ENCODE measurements at regions not wholly inside any gene's neighbourhood (a gene's known extent, or its start where the extent isn't known, plus 50 kb on each side); places are given as distances from the start of the nearest gene placed in this dataset.

- Histone ChIP-seq H3K9me3 (no peaks in the 10 kb centered on the region), H3K4me2 (no peak overlapping the region), H3K4me3 (no peak overlapping the region), H3K4me1 (no peaks in the 10 kb centered on the region), H3K27ac (no peak overlapping the region)
- DNase-seq (ENCODE audit: low read depth in 1 of 2, low spot score in 1 of 2) (no peak), FAIRE-seq (no peak), ATAC-seq (no peak)
- TF ChIP-seq NFE2L2 (conservative IDR thresholded peaks at IDR 0.05; ENCODE audit: low read length) = no peak
- TF ChIP-seq KDM1A (IDR thresholded peaks at IDR 0.05; ENCODE audit: low read depth) = no peak
- no peak for TF ChIP-seq REST (IDR thresholded peaks at IDR 0.05)
- no peak for TF ChIP-seq FOSB (CRISPR knock-in tag; IDR thresholded peaks at IDR 0.05)
- ChIA-PET POLR2A (no interaction called here), CTCF (no interaction called here)
Measured at GRCh38 chr4:113811359-113811758, 49.8 kb upstream of the CAMK2D start.

Small RNA genes in the stretch of these regions (small RNA-seq; reads per million reads assigned to genes)
- 0 reads per million in 6 experiments for gene AC111193.1
